DOHH2 (cell line): ENCODE measurements at regions not wholly inside any gene's neighbourhood (a gene's known extent, or its start where the extent isn't known, plus 50 kb on each side); places are given as distances from the start of the nearest gene placed in this dataset.

Experiments
- CTCF ChIP-seq: fragments of 200-600 bp; sonication (generic); IDR thresholded peaks from one replicate; pipeline ENCODE4 v1.5.1; 2014; ENCODE audit warnings: antibody characterized with exemption, mild to moderate bottlenecking, low read depth, low read length; ENCODE audit not compliant: poor library complexity, severe bottlenecking
- EZH2phosphoT487 ChIP-seq: fragments of 200-600 bp; sonication (generic); IDR thresholded peaks from 2 replicates; pipeline ENCODE4 v1.6.1; 2017; ENCODE audit warnings: borderline replicate concordance, mild to moderate bottlenecking, antibody characterized with exemption, low read length, moderate library complexity, mixed read lengths

GRCh38 chr2:48157150-48157549 lies 157.3 kb upstream of the FOXN2 start:
- TF ChIP-seq CTCF: no peak
- TF ChIP-seq EZH2phosphoT487: no peak
